Keratinocyte (primary cell): ENCODE measurements at regions not wholly inside any gene's neighbourhood (a gene's known extent, or its start where the extent isn't known, plus 50 kb on each side); places are given as distances from the start of the nearest gene placed in this dataset.

ENCODE experiments used
- DNase-seq: peaks from one replicate; pipeline ENCODE4 v3.0.0-alpha.2; 2011; ENCODE audit warnings: low read depth, missing footprints, low spot score
- FAIRE-seq: peaks from 2 replicates; lab custom pipeline; 2011; peaks lifted over from hg19 to GRCh38; lab: Jason Lieb, UNC
- H2AFZ ChIP-seq: 2 replicates; pipeline ENCODE4 v1.6.0; 2012; ENCODE audit warnings: low read length, control low read depth, inconsistent platforms; ENCODE audit not compliant: control insufficient read depth
- H3K27ac ChIP-seq: 2 replicates; pipeline ENCODE4 v1.5.1; 2011; ENCODE audit warnings: low read length; ENCODE audit not compliant: control insufficient read depth, insufficient read depth
- H3K27me3 ChIP-seq: 3 replicates; pipeline ENCODE4 v1.6.0; 2011; ENCODE audit warnings: low read length; ENCODE audit not compliant: control insufficient read depth, insufficient read depth; ENCODE audit errors: extremely low read depth
- H3K36me3 ChIP-seq, 2 experiments: 2 replicates in 1 of 2; 3 replicates in 1 of 2; pipeline ENCODE4 v1.5.1; 2011; ENCODE audit warnings: low read length in 2 of 2, mild to moderate bottlenecking in 1 of 2; ENCODE audit not compliant: control insufficient read depth in 2 of 2, insufficient read depth in 2 of 2; ENCODE audit errors: extremely low read depth in 1 of 2
- H3K4me1 ChIP-seq: 3 replicates; pipeline ENCODE4 v1.5.1; 2011; ENCODE audit warnings: low read length; ENCODE audit not compliant: control insufficient read depth, insufficient read depth; ENCODE audit errors: extremely low read depth
- H3K4me2 ChIP-seq: 3 replicates; pipeline ENCODE4 v1.6.0; 2011; ENCODE audit warnings: low read depth, low read length; ENCODE audit not compliant: control insufficient read depth, insufficient read depth; ENCODE audit errors: extremely low read depth
- H3K4me3 ChIP-seq, 3 experiments: fragments of 200-600 bp in 1 of 3; sonication (generic) in 1 of 3; 2 replicates in 2 of 3; 3 replicates in 1 of 3; pipeline ENCODE4 v1.5.1; 2011 to 2016; ENCODE audit warnings: low read length in 3 of 3, mild to moderate bottlenecking in 3 of 3, control low read depth in 2 of 3, inconsistent platforms in 1 of 3, low read depth in 1 of 3, mixed read lengths in 1 of 3, mixed run types in 1 of 3, moderate library complexity in 1 of 3; ENCODE audit not compliant: control insufficient read depth in 2 of 3, insufficient read depth in 2 of 3; ENCODE audit errors: extremely low read depth in 1 of 3
- H3K79me2 ChIP-seq: 2 replicates; pipeline ENCODE4 v1.6.0; 2012; ENCODE audit warnings: low read length; ENCODE audit not compliant: control insufficient read depth, insufficient read depth
- H3K9ac ChIP-seq: 3 replicates; pipeline ENCODE4 v1.6.0; 2011; ENCODE audit warnings: low read length; ENCODE audit not compliant: control insufficient read depth, insufficient read depth; ENCODE audit errors: extremely low read depth
- H3K9me1 ChIP-seq: 3 replicates; pipeline ENCODE4 v1.6.0; 2011; ENCODE audit warnings: low read length; ENCODE audit not compliant: control insufficient read depth, insufficient read depth; ENCODE audit errors: extremely low read depth
- H3K9me3 ChIP-seq: 2 replicates; pipeline ENCODE4 v1.5.1; 2012; ENCODE audit warnings: low read depth, low read length; ENCODE audit not compliant: control insufficient read depth
- H4K20me1 ChIP-seq: 3 replicates; pipeline ENCODE4 v1.6.0; 2011; ENCODE audit warnings: low read length; ENCODE audit not compliant: control insufficient read depth, insufficient read depth; ENCODE audit errors: extremely low read depth
- CTCF ChIP-seq, 3 experiments: IDR thresholded peaks in 1 of 3; conservative IDR thresholded peaks in 1 of 3; optimal IDR thresholded peaks in 1 of 3; 2 replicates in 2 of 3; 3 replicates in 1 of 3; pipeline versions ENCODE3 to v1.5.1; 2011; ENCODE audit warnings: low read length in 3 of 3, mild to moderate bottlenecking in 3 of 3, moderate library complexity in 2 of 3, control low read depth in 1 of 3, inconsistent platforms in 1 of 3; ENCODE audit not compliant: insufficient read depth in 2 of 3; ENCODE audit errors: extremely low read depth in 1 of 3
- EZH2 ChIP-seq: IDR thresholded peaks from one replicate; pipeline ENCODE4 v1.6.1; 2012; ENCODE audit warnings: inconsistent platforms, mild to moderate bottlenecking, low read length, moderate library complexity
- dilution Hi-C: fragments of 300-500 bp; cut with MboI; formaldehyde crosslinking; loops from one replicate; pipeline ENCODE4 v1.7.0; 2020; ENCODE audit warnings: low sequenced_read_pairs; ENCODE audit not compliant: extremely low pct_ligation_motif_present

- Histone ChIP-seq H2AFZ (no peak overlapping the region), H3K27ac (no peak overlapping the region), H3K79me2 (no peaks in the 10 kb centered on the region), H3K4me1 (no peaks in the 10 kb centered on the region), H3K4me2 (no peak overlapping the region), H3K36me3 (no peaks in the 10 kb centered on the region), H3K9me3 (no peaks in the 10 kb centered on the region), H3K27me3 (no peaks in the 10 kb centered on the region), H3K4me3 (no peak overlapping the region), H3K9ac (no peak overlapping the region), H3K9me1 (no peaks in the 10 kb centered on the region), H4K20me1 (no peaks in the 10 kb centered on the region)
- dilution Hi-C loops: no loop called here
- TF ChIP-seq EZH2 (no peak), CTCF (optimal IDR thresholded peaks at IDR 0.05 in 1 of 3, IDR thresholded peaks at IDR 0.05 in 1 of 3, conservative IDR thresholded peaks at IDR 0.05 in 1 of 3; ENCODE audit: extremely low read depth in 1 of 3, insufficient read depth in 2 of 3, low read length in 3 of 3) (no peak)
- FAIRE-seq (no peak), DNase-seq (no peak)
Observed at GRCh38 chr3:161999846-162000245, 503.2 kb downstream of the OTOL1 start.

GRCh38 chr3:162007722-162008121 is 511.1 kb downstream of the OTOL1 start:
- dilution Hi-C loops: no loop called here
- H3K4me2 ChIP-seq: no peak overlapping the region
- no peak for FAIRE-seq
- H3K36me3 ChIP-seq: no peaks in the 10 kb centered on the region
- TF ChIP-seq EZH2 (no peak), CTCF (optimal IDR thresholded peaks at IDR 0.05 in 1 of 3, IDR thresholded peaks at IDR 0.05 in 1 of 3, conservative IDR thresholded peaks at IDR 0.05 in 1 of 3; ENCODE audit: extremely low read depth in 1 of 3, insufficient read depth in 2 of 3, low read length in 3 of 3) (no peak)
- no peaks in the 10 kb centered on the region for H3K79me2 ChIP-seq
- no peaks in the 10 kb centered on the region for H3K9me1 ChIP-seq
- H4K20me1 ChIP-seq: no peaks in the 10 kb centered on the region
- H2AFZ ChIP-seq: no peak overlapping the region
- H3K9ac ChIP-seq: no peak overlapping the region
- H3K9me3 ChIP-seq: no peaks in the 10 kb centered on the region
- no peaks in the 10 kb centered on the region for H3K4me1 ChIP-seq
- no peak overlapping the region for H3K27ac ChIP-seq
- H3K27me3 ChIP-seq: no peaks in the 10 kb centered on the region
- no peak overlapping the region for H3K4me3 ChIP-seq
- DNase-seq: no peak
